Stimulated activated effector memory CD8-positive, alpha-beta T cell treated with anti-CD3 and anti-CD28 coated beads, Interleukin-12 subunit alpha, Interleukin-12 subunit beta, amount 100 ng/mL, for 72 hours (primary cell): ENCODE measurements at regions not wholly inside any gene's neighbourhood (a gene's known extent, or its start where the extent isn't known, plus 50 kb on each side); places are given as distances from the start of the nearest gene placed in this dataset.

Experiments
- ATAC-seq: fragments of 150-1000 bp; cut with Tn5 transposase; 2 replicates; pipeline ENCODE4 v1.10.0; 2021
- DNase-seq, 2 donors: peaks; one replicate each; pipeline ENCODE4 v3.0.0; 2021 to 2022; ENCODE audit warnings: low spot score in 2 of 2
- H3K27ac Mint-ChIP-seq: one replicate; pipeline ENCODE4 v1.8.0; 2022; ENCODE audit warnings: mild to moderate bottlenecking, mixed read lengths
- H3K36me3 Mint-ChIP-seq: one replicate; pipeline ENCODE4 v1.8.0; 2022; ENCODE audit warnings: mild to moderate bottlenecking, mixed read lengths
- H3K4me1 Mint-ChIP-seq: one replicate; pipeline ENCODE4 v1.8.0; 2022; ENCODE audit warnings: mixed read lengths
- H3K4me3 Mint-ChIP-seq: one replicate; pipeline ENCODE4 v1.8.0; 2022; ENCODE audit warnings: mild to moderate bottlenecking, mixed read lengths
- H3K9me3 Mint-ChIP-seq: one replicate; pipeline ENCODE4 v1.8.0; 2022; ENCODE audit warnings: mixed read lengths

DNA sequence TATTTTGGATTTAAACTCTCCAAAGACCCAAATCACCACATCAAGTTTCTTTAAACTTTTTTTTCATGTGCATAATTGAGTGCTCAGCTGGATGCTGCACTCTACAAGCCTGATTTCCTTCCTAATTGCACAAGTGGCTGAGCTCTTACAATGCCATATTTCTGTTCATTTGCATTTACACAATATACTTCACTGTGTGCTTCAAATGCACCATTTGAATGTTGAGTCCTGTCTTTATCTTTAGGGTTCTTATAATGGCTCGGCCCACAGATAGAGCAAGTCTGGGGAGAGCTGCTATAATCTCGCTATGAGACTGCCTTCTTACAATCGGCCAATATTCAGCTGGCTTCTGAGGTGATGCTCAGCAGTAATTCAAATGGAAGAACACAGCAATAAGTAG, 200.6 kb upstream of the MAP3K7 start:
- Mint-ChIP-seq H3K27ac (no peak overlapping the region), H3K4me3 (no peak overlapping the region), H3K36me3 (no peaks in the 10 kb centered on the region), H3K4me1 (no peaks in the 10 kb centered on the region), H3K9me3 (no peaks in the 10 kb centered on the region)
- no peak for DNase-seq
- ATAC-seq: no peak

- Mint-ChIP-seq H3K36me3 (no peaks in the 10 kb centered on the region), H3K4me3 (no peak overlapping the region), H3K9me3 (no peaks in the 10 kb centered on the region), H3K4me1 (no peaks in the 10 kb centered on the region), H3K27ac (no peak overlapping the region)
- ATAC-seq (no peak), DNase-seq (no peak)
Observed at GRCh38 chr6:90780778-90781177, 193.9 kb upstream of the MAP3K7 start.

- no peak overlapping the region for H3K4me3 Mint-ChIP-seq
- H3K27ac Mint-ChIP-seq: no peak overlapping the region
- ATAC-seq: no peak
- H3K9me3 Mint-ChIP-seq: no peaks in the 10 kb centered on the region
- DNase-seq: no peak
- no peaks in the 10 kb centered on the region for H3K4me1 Mint-ChIP-seq
- no peaks in the 10 kb centered on the region for H3K36me3 Mint-ChIP-seq
Observed at GRCh38 chr6:90780141-90780540, 193.3 kb upstream of the MAP3K7 start.

DNA sequence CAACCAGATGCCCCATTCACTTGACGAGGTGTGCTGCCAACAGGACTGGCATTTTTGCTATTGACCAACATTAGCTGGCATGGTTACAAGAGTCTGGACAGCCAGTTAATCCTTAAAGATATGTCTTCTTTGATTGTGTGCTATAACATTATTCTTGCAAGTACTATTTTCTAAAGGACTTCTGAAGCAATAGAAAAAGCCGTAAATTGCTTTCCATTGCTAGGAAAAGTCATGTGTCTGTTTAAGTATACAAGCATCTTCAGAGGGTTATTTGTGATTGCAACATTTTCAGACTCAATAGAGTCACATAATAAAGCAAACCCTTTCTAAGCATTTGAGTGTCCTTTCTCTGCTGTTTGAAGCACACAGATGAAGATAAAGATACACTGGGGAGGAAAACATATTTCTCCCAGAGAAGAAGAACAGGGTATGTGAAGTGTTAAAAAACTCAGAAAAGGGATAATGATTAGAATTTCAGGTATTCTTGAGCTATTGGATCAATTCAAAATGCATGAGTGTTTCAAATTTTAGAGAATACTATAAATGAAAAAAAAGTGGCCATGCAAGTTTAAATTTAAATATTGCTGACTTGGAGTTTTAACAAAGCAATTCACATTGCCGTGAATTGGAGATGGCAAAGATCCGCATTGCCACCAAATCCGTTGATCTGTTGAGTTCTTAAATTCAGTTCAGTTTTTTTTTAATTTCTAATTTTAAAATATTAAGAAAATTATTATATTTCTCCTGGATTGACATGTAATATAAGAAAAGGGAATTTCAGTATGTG, 191.7 kb upstream of the MAP3K7 start:
- Mint-ChIP-seq H3K9me3 (no peaks in the 10 kb centered on the region), H3K4me3 (no peak overlapping the region), H3K4me1 (no peaks in the 10 kb centered on the region), H3K36me3 (no peaks in the 10 kb centered on the region), H3K27ac (no peak overlapping the region)
- no peak for ATAC-seq
- no peak for DNase-seq

- Mint-ChIP-seq H3K4me1 (no peaks in the 10 kb centered on the region), H3K27ac (no peak overlapping the region), H3K36me3 (no peaks in the 10 kb centered on the region), H3K9me3 (no peaks in the 10 kb centered on the region), H3K4me3 (no peak overlapping the region)
- DNase-seq: no peak
- ATAC-seq: no peak
Observed at GRCh38 chr6:90770778-90771177, 183.9 kb upstream of the MAP3K7 start.

DNA sequence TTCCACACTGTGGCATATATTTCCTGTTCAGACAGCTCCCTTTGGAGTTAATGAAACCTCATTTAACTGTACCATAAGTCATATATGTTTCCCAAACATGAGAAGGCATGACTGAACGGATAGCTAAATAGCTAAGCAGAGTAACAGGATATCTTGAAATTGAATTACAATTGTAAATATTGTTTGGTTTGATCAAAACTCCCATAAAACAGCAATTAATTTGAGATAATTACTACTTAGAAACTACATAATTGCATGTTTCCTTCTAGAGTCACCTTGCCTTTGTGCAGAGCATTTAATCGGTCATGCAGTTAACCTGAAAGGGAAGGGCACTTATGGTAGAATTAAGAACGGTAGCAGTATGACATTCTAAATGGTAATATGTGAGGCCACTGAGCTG, 179.0 kb upstream of the MAP3K7 start:
- DNase-seq (no peak), ATAC-seq (no peak)
- H3K9me3 Mint-ChIP-seq: no peaks in the 10 kb centered on the region

GRCh38 chr6:90765491-90765890, 178.6 kb upstream of the MAP3K7 start:
- H3K9me3 Mint-ChIP-seq: no peaks in the 10 kb centered on the region
- H3K4me1 Mint-ChIP-seq: no peaks in the 10 kb centered on the region
- ATAC-seq (no peak), DNase-seq (no peak)
- H3K36me3 Mint-ChIP-seq: no peaks in the 10 kb centered on the region
- H3K27ac Mint-ChIP-seq: no peak overlapping the region
- no peak overlapping the region for H3K4me3 Mint-ChIP-seq

More for the DNA sequence above, 179.0 kb upstream of the MAP3K7 start:
- no peak overlapping the region for H3K27ac Mint-ChIP-seq
- no peaks in the 10 kb centered on the region for H3K36me3 Mint-ChIP-seq
- no peak overlapping the region for H3K4me3 Mint-ChIP-seq
- H3K4me1 Mint-ChIP-seq: no peaks in the 10 kb centered on the region

DNA sequence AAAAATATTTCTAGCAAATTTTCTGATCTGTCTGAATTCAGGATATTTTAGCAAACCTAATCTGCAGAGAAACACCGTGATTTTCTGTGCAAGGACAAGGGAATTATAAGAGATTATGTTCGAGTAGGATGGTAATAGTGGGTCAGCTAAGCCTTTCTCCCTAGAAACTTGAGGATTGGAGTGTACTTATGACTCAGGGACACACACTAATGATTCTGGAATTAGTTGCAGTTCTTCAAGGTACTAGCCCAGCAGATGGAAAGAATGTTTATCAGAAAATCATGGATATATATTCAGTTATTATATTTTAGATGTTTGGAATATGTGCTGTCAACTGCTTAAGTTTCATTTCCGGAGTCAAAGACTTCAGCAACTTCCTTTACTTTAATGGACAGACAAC, 177.1 kb upstream of the MAP3K7 start:
- no peaks in the 10 kb centered on the region for H3K9me3 Mint-ChIP-seq
- DNase-seq: no peak
- H3K4me3 Mint-ChIP-seq: no peak overlapping the region
- H3K36me3 Mint-ChIP-seq: no peaks in the 10 kb centered on the region
- H3K4me1 Mint-ChIP-seq: no peaks in the 10 kb centered on the region
- no peak overlapping the region for H3K27ac Mint-ChIP-seq
- no peak for ATAC-seq

DNA sequence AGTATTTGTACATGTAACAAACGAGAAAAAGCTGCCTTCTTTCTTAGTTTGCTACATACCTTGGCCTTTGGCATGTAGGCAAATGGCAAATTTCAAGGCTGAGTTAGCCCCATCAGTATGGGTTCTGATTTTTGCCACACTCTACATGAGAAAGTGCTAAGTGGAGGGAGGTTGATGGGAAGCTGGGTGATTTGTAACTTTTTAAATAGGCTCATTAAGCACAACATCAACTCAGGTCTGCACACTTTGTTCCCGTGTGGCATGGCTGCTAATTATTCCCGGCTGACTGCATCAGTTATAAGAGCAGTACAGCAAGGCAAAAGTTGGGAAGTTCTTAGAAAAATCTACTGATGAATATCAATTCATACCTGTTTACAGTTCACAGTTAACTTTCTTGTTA, 172.8 kb upstream of the MAP3K7 start:
- peaks cover 2% of the 10 kb centered on the region for H3K9me3 Mint-ChIP-seq
- DNase-seq (no peak), ATAC-seq (no peak)
- H3K27ac Mint-ChIP-seq: no peak overlapping the region
- no peaks in the 10 kb centered on the region for H3K4me1 Mint-ChIP-seq
- H3K4me3 Mint-ChIP-seq: no peak overlapping the region
- no peaks in the 10 kb centered on the region for H3K36me3 Mint-ChIP-seq

GRCh38 chr6:90758741-90759140, 171.9 kb upstream of the MAP3K7 start:
- no peaks in the 10 kb centered on the region for H3K36me3 Mint-ChIP-seq
- no peak for ATAC-seq
- no peak for DNase-seq
- H3K27ac Mint-ChIP-seq: no peak overlapping the region
- no peaks in the 10 kb centered on the region for H3K4me1 Mint-ChIP-seq
- no peak overlapping the region for H3K4me3 Mint-ChIP-seq
- peaks cover 2% of the 10 kb centered on the region for H3K9me3 Mint-ChIP-seq

DNA sequence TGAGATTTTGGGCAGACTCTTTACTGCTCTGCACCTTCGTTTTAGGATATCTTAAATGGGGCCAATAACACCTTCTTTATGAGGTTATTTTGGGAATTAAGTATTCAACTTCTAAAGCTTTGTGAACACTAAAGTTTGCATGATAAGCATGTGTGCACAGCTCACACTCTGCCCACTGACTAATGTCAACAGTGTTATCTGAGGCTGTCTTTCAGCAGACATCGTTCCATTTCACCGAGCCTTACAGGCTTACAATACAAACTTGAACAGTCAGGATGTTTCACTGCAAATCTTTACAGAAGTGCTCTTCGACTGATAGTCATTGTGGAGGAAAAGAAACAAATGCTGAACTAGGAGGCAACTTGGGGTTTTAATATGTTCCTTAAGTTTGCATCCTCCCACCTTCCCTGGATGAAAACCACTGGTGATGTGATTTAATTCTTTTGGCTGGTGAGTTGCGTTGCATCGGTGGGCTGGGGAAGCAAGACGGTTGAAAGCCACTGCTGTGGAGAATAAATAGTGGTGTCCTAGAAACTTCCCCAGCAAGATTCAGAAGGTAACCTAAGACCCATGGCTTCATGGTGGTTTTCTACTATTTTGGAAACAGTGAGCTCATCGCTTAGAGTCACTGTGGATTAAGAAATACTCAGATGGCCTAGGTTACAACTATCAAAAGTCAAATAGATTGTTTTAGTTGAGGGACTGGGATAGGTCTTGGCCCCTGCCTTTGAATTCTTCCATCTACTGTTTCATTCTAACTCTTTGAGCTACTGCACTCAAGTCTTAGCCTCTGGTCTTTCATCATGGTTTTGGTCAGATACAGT, 167.2 kb upstream of the MAP3K7 start:
- peaks cover 2% of the 10 kb centered on the region for H3K9me3 Mint-ChIP-seq
- no peaks in the 10 kb centered on the region for H3K4me1 Mint-ChIP-seq
- DNase-seq (no peak), ATAC-seq (no peak)
- H3K27ac Mint-ChIP-seq: no peak overlapping the region
- H3K36me3 Mint-ChIP-seq: no peaks in the 10 kb centered on the region
- H3K4me3 Mint-ChIP-seq: no peak overlapping the region

DNA sequence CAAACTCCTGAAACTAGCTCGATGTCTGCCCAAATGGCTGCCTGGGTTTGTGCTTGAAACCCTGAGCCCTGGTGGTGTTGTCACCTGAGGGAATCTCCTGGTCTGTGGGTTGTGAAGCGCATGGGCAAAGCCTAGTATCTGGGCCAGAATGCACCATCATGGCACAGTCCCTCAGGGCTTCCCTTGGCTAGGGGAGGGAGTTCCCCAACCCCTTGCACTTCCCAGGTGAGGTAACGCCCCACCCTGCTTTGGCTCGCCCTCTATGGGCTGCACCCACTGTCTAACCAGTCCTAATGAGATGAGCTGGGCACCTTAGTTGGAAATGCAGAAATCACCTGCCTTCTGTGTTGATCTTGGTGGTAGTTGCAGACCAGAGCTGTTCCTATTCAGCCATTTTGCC, 152.9 kb upstream of the MAP3K7 start:
- ATAC-seq (no peak), DNase-seq (no peak)
- Mint-ChIP-seq H3K27ac (no peak overlapping the region), H3K9me3 (peaks cover 5% of the 10 kb centered on the region), H3K4me1 (no peaks in the 10 kb centered on the region), H3K36me3 (no peaks in the 10 kb centered on the region), H3K4me3 (no peak overlapping the region)

GRCh38 chr6:90739339-90739738, 152.5 kb upstream of the MAP3K7 start:
- peaks cover 5% of the 10 kb centered on the region for H3K9me3 Mint-ChIP-seq
- no peak overlapping the region for H3K4me3 Mint-ChIP-seq

GRCh38 chr6:90730151-90730673, 143.3 kb upstream of the MAP3K7 start:
- Mint-ChIP-seq H3K36me3 (no peaks in the 10 kb centered on the region), H3K4me3 (no peak overlapping the region), H3K27ac (no peak overlapping the region), H3K9me3 (no peaks in the 10 kb centered on the region), H3K4me1 (no peaks in the 10 kb centered on the region)
- DNase-seq: no peak
- ATAC-seq: no peak

More at GRCh38 chr6:90739339-90739738, 152.5 kb upstream of the MAP3K7 start:
- ATAC-seq (no peak), DNase-seq (no peak)
- no peaks in the 10 kb centered on the region for H3K36me3 Mint-ChIP-seq
- H3K27ac Mint-ChIP-seq: no peak overlapping the region
- no peaks in the 10 kb centered on the region for H3K4me1 Mint-ChIP-seq

- Mint-ChIP-seq H3K4me3 (no peak overlapping the region), H3K27ac (no peak overlapping the region), H3K4me1 (no peaks in the 10 kb centered on the region), H3K36me3 (no peaks in the 10 kb centered on the region), H3K9me3 (no peaks in the 10 kb centered on the region)
- ATAC-seq: no peak
- DNase-seq: no peak
Observed at GRCh38 chr6:90729057-90729456, 142.2 kb upstream of the MAP3K7 start.

GRCh38 chr6:90722648-90723047, 135.8 kb upstream of the MAP3K7 start:
- Mint-ChIP-seq H3K36me3 (no peaks in the 10 kb centered on the region), H3K9me3 (no peaks in the 10 kb centered on the region), H3K4me1 (no peaks in the 10 kb centered on the region), H3K27ac (no peak overlapping the region), H3K4me3 (no peak overlapping the region)
- DNase-seq: no peak
- no peak for ATAC-seq
